ENCODE measurements at regions not wholly inside any gene's neighbourhood (a gene's known extent, or its start where the extent isn't known, plus 50 kb on each side); places are given as distances from the start of the nearest gene placed in this dataset.

DNA sequence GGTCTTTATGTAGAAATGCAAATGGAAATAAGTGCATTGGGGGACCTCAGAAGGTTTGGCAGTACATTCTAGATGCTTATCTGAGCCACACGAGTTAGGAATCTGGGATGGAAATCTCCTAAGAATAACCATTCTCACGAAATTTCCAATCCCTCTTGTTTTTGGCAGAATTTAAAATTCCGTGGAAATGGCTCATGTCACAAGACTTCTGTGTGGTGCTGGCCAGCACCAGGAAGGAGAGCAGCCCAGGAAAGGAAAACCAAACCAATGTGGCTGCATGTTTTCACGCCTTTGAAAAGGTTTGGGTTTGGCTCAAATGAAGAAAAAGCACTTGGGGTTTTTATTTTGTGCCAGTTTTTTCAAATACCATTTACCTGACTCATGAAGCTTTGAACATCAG lies 80.1 kb upstream of the KCNK2 start:
- Histone ChIP-seq H3K9me2 (replicated peaks; ENCODE audit: low read depth, low read length) (no peaks in the 10 kb centered on the region), H4K20me1 (ENCODE audit: insufficient read depth, low read length, poor library complexity, severe bottlenecking) (no peaks in the 10 kb centered on the region), H3K9ac (ENCODE audit: low read depth, low read length, poor library complexity, severe bottlenecking) (no peak overlapping the region), H3K79me2 (ENCODE audit: insufficient read depth, low read length) (no peaks in the 10 kb centered on the region), H3K36me3 (ENCODE audit: insufficient read depth, low read length) (no peaks in the 10 kb centered on the region), H3K9me3 (ENCODE audit: insufficient read depth, low read depth, low read length) (no peaks in the 10 kb centered on the region), H3F3A (ENCODE audit: low read depth) (no peaks in the 10 kb centered on the region), H2AFZ (ENCODE audit: low read length) (no peak overlapping the region), H3K4me1 (ENCODE audit: insufficient read depth, low read length, poor library complexity, severe bottlenecking) (no peaks in the 10 kb centered on the region), H3K4me3 (ENCODE audit: low read length, poor library complexity, severe bottlenecking) (no peak overlapping the region), H3K4me2 (ENCODE audit: low read depth, low read length, poor library complexity, severe bottlenecking) (no peak overlapping the region), H3K27me3 (ENCODE audit: insufficient read depth, low read length, poor library complexity, severe bottlenecking) (no peaks in the 10 kb centered on the region)
- no peak for TF ChIP-seq EZH2phosphoT487 (IDR thresholded peaks at IDR 0.05; ENCODE audit: borderline replicate concordance)
- TF ChIP-seq, protein P1, sequence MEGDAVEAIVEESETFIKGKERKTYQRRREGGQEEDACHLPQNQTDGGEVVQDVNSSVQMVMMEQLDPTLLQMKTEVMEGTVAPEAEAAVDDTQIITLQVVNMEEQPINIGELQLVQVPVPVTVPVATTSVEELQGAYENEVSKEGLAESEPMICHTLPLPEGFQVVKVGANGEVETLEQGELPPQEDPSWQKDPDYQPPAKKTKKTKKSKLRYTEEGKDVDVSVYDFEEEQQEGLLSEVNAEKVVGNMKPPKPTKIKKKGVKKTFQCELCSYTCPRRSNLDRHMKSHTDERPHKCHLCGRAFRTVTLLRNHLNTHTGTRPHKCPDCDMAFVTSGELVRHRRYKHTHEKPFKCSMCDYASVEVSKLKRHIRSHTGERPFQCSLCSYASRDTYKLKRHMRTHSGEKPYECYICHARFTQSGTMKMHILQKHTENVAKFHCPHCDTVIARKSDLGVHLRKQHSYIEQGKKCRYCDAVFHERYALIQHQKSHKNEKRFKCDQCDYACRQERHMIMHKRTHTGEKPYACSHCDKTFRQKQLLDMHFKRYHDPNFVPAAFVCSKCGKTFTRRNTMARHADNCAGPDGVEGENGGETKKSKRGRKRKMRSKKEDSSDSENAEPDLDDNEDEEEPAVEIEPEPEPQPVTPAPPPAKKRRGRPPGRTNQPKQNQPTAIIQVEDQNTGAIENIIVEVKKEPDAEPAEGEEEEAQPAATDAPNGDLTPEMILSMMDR (conservative IDR thresholded peaks at IDR 0.05; ENCODE audit: low read length): no peak

DNA sequence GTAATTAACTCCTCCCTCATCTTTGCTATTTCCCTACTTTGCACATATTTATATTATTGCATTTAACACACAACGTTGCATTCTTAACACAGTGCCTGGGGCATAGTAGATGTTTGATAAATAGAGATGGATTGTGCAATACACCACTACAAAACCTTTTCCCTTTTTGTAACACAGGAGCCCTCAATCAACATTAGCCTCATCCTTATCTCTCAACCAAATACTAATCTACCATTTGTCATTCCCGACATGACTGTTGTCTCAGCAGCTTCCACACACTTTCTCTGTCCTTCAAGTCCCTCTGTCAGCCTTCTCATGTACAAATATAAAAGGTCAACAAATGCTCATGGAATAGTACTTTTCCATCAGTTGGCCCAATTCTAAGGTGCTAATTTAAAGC lies 78.9 kb upstream of the KCNK2 start:
- no peaks in the 10 kb centered on the region for H3K9me3 ChIP-seq (ENCODE audit: insufficient read depth, low read depth, low read length)
- H3K79me2 ChIP-seq (ENCODE audit: insufficient read depth, low read length): no peaks in the 10 kb centered on the region
- no peaks in the 10 kb centered on the region for H3K27me3 ChIP-seq (ENCODE audit: insufficient read depth, low read length, poor library complexity, severe bottlenecking)
- H3K9me2 ChIP-seq (replicated peaks; ENCODE audit: low read depth, low read length): no peaks in the 10 kb centered on the region
- H4K20me1 ChIP-seq (ENCODE audit: insufficient read depth, low read length, poor library complexity, severe bottlenecking): no peaks in the 10 kb centered on the region
- no peak overlapping the region for H3K4me3 ChIP-seq (ENCODE audit: low read length, poor library complexity, severe bottlenecking)
- H3K4me2 ChIP-seq (ENCODE audit: low read depth, low read length, poor library complexity, severe bottlenecking): no peak overlapping the region
- H3K9ac ChIP-seq (ENCODE audit: low read depth, low read length, poor library complexity, severe bottlenecking): no peak overlapping the region
- H3F3A ChIP-seq (ENCODE audit: low read depth): no peaks in the 10 kb centered on the region
- H3K4me1 ChIP-seq (ENCODE audit: insufficient read depth, low read length, poor library complexity, severe bottlenecking): no peaks in the 10 kb centered on the region
- H2AFZ ChIP-seq (ENCODE audit: low read length): no peak overlapping the region
- TF ChIP-seq EZH2phosphoT487 (IDR thresholded peaks at IDR 0.05; ENCODE audit: borderline replicate concordance): no peak
- TF ChIP-seq, protein P1 (conservative IDR thresholded peaks at IDR 0.05; ENCODE audit: low read length): no peak
- H3K36me3 ChIP-seq (ENCODE audit: insufficient read depth, low read length): no peaks in the 10 kb centered on the region

DNA sequence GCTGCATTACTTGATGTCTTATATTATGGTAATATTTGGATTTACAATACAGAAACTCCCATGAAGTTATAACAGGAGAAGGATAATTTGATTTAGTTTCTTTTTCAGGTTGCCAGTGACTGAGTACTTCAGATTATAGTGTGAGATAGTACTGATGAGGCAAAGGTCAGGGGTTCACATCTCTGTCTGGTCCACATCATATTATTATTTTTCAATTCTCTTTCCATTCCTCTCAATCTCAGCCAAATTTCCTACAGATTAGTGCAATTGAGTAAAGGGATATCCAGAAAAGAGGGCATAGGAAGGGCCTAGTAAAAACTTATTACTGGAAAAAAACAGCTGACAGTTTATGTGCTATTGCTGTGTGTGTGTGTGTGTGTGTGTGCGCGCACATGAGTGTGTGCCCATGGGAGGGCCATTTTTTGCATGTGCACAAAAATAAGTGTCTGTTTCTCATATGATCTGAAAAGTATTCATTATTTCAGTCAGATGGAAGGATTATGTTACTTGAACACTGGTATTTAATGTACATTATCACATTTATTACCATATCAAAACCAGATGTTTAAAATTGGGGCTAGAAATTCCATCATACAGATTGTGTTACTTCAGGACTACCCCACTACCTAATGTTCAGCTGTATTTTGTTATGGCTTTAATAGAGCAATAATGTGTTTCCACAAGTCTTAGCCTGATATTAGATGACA lies 78.3 kb upstream of the KCNK2 start:
- Histone ChIP-seq H3K4me3 (ENCODE audit: low read length, poor library complexity, severe bottlenecking) (no peak overlapping the region), H3K9ac (ENCODE audit: low read depth, low read length, poor library complexity, severe bottlenecking) (no peak overlapping the region), H3K4me2 (ENCODE audit: low read depth, low read length, poor library complexity, severe bottlenecking) (no peak overlapping the region)

More for the DNA sequence above, 78.3 kb upstream of the KCNK2 start:
- Histone ChIP-seq H3K79me2 (ENCODE audit: insufficient read depth, low read length) (no peaks in the 10 kb centered on the region), H4K20me1 (ENCODE audit: insufficient read depth, low read length, poor library complexity, severe bottlenecking) (no peaks in the 10 kb centered on the region), H3K36me3 (ENCODE audit: insufficient read depth, low read length) (no peaks in the 10 kb centered on the region), H3K4me1 (ENCODE audit: insufficient read depth, low read length, poor library complexity, severe bottlenecking) (no peaks in the 10 kb centered on the region), H2AFZ (ENCODE audit: low read length) (no peak overlapping the region), H3K27me3 (ENCODE audit: insufficient read depth, low read length, poor library complexity, severe bottlenecking) (no peaks in the 10 kb centered on the region), H3K9me3 (ENCODE audit: insufficient read depth, low read depth, low read length) (no peaks in the 10 kb centered on the region), H3F3A (ENCODE audit: low read depth) (no peaks in the 10 kb centered on the region), H3K9me2 (replicated peaks; ENCODE audit: low read depth, low read length) (no peaks in the 10 kb centered on the region)
- TF ChIP-seq, protein P1 (conservative IDR thresholded peaks at IDR 0.05; ENCODE audit: low read length): no peak
- TF ChIP-seq EZH2phosphoT487 (IDR thresholded peaks at IDR 0.05; ENCODE audit: borderline replicate concordance): no peak
